Ascending aorta (tissue), 2 donors: ENCODE measurements at regions not wholly inside any gene's neighbourhood (a gene's known extent, or its start where the extent isn't known, plus 50 kb on each side); places are given as distances from the start of the nearest gene placed in this dataset.

Experiments used
- DNase-seq, 2 donors: peaks; one replicate each; pipeline ENCODE4 v3.0.0-alpha.2; 2019; ENCODE audit warnings: low spot score in 2 of 2
- H3K27ac ChIP-seq, 2 donors: fragments of 200-600 bp; sonication (generic); one replicate each; pipeline ENCODE4 v1.5.1; 2016 to 2017; ENCODE audit warnings: mild to moderate bottlenecking in 1 of 2
- H3K27me3 ChIP-seq: fragments of 200-600 bp; sonication (generic); one replicate; pipeline ENCODE4 v1.5.1; 2017
- H3K36me3 ChIP-seq, 2 donors: fragments of 200-600 bp; sonication (generic); one replicate each; pipeline ENCODE4 v1.5.1; 2016
- H3K4me1 ChIP-seq, 2 donors: fragments of 200-600 bp; sonication (generic); one replicate each; pipeline ENCODE4 v1.5.1; 2016 to 2017; ENCODE audit warnings: mild to moderate bottlenecking in 1 of 2
- H3K4me3 ChIP-seq, 2 donors: fragments of 200-600 bp; sonication (generic); one replicate each; pipeline ENCODE4 v1.5.1; 2016 to 2017; ENCODE audit warnings: mild to moderate bottlenecking in 1 of 2
- H3K9me3 ChIP-seq, 2 donors: fragments of 200-600 bp; sonication (generic); one replicate each; pipeline ENCODE4 v1.5.1; 2016
- CTCF ChIP-seq, 3 experiments: fragments of 200-600 bp in 2 of 3; fragments of 450-650 bp in 1 of 3; sonication (generic) in 2 of 3; IDR thresholded peaks; one replicate each; pipeline ENCODE4 v1.5.1; 2016 to 2019; ENCODE audit warnings: antibody characterized with exemption in 3 of 3, mild to moderate bottlenecking in 1 of 3, moderate library complexity in 1 of 3
- intact Hi-C: fragments of 100-400 bp; cut with DNase I; formaldehyde crosslinking; loops from one replicate; pipeline ENCODE4 v1.15.1; 2023

- DNase-seq: no peak
- no peaks in the 10 kb centered on the region for H3K9me3 ChIP-seq
- no peak for TF ChIP-seq CTCF (IDR thresholded peaks at IDR 0.05)
- no peak overlapping the region for H3K4me3 ChIP-seq
- H3K36me3 ChIP-seq: no peaks in the 10 kb centered on the region
- H3K27me3 ChIP-seq: no peaks in the 10 kb centered on the region
- no peaks in the 10 kb centered on the region for H3K4me1 ChIP-seq
- intact Hi-C loops: no loop called here
- H3K27ac ChIP-seq: no peak overlapping the region
Observed at GRCh38 chr10:100623521-100624230, 87.9 kb downstream of the HIF1AN start.

DNA sequence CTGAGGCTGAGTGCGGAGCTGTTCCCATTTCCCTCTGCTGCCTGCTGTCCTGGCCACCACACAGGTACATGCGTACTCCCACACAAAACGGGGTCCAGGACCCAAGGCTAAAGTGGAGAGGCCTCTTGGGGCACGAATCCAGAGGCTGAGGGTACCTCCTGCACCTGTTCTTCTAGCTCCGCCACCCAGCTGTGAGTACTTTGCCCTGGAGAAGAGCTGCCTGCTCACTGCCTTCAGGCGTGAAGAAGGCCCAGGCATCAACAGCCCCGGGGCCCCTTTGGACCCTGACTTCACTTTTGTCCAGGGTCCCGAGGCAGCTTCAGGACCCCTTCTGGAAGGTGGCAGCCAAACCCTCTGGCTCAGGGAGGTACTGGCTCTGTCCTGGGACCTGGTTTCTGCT lies 88.6 kb downstream of the HIF1AN start:
- Histone ChIP-seq H3K36me3 (no peaks in the 10 kb centered on the region), H3K27me3 (no peaks in the 10 kb centered on the region), H3K9me3 (no peaks in the 10 kb centered on the region), H3K4me3 (no peak overlapping the region), H3K27ac (no peak overlapping the region), H3K4me1 (no peaks in the 10 kb centered on the region)
- DNase-seq: no peak
- intact Hi-C loops: no loop called here
- TF ChIP-seq CTCF (IDR thresholded peaks at IDR 0.05): no peak

- no peaks in the 10 kb centered on the region for H3K4me1 ChIP-seq
- no peaks in the 10 kb centered on the region for H3K9me3 ChIP-seq
- no peak overlapping the region for H3K27ac ChIP-seq
- intact Hi-C loops: no loop called here
- DNase-seq: no peak
- TF ChIP-seq CTCF (IDR thresholded peaks at IDR 0.05): no peak
- H3K4me3 ChIP-seq: no peak overlapping the region
- H3K27me3 ChIP-seq: no peaks in the 10 kb centered on the region
- no peaks in the 10 kb centered on the region for H3K36me3 ChIP-seq
Observed at GRCh38 chr10:100625816-100626215, 90.1 kb downstream of the HIF1AN start.

- Histone ChIP-seq H3K4me3 (no peak overlapping the region), H3K36me3 (no peaks in the 10 kb centered on the region), H3K27me3 (no peaks in the 10 kb centered on the region), H3K4me1 (no peaks in the 10 kb centered on the region), H3K27ac (no peak overlapping the region), H3K9me3 (no peaks in the 10 kb centered on the region)
- DNase-seq: no peak
- intact Hi-C loops: no loop called here
- TF ChIP-seq CTCF (IDR thresholded peaks at IDR 0.05): no peak
Observed at GRCh38 chr10:100628061-100628460, 92.3 kb downstream of the HIF1AN start.

DNA sequence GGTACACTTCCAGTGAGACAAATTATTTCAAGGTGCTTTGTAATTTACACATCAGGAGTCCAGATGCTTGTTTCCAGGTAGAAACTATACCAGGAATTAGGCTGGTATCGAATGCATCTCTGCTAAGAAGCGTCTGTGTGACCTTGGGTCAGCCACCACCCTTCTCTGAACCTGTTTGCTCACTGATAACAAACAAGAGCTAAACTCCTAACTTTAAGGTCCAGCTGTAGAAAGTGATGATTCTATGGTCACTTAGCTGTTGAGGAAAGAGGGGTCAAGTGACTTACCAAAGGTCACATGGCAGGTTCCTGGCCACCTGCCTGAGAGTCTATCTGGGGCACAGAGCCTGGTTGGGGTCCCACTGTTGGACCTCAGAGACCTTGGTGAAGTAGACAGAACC lies 95.4 kb downstream of the HIF1AN start:
- DNase-seq: no peak
- Histone ChIP-seq H3K27ac (no peak overlapping the region), H3K36me3 (no peaks in the 10 kb centered on the region), H3K4me1 (no peaks in the 10 kb centered on the region), H3K9me3 (no peaks in the 10 kb centered on the region), H3K27me3 (no peaks in the 10 kb centered on the region), H3K4me3 (no peak overlapping the region)
- intact Hi-C loops: no loop called here
- no peak for TF ChIP-seq CTCF (IDR thresholded peaks at IDR 0.05)

- no peaks in the 10 kb centered on the region for H3K27me3 ChIP-seq
- TF ChIP-seq CTCF (IDR thresholded peaks at IDR 0.05): no peak
Observed at GRCh38 chr10:100632027-100632426, 96.3 kb downstream of the HIF1AN start.

More at GRCh38 chr10:100632027-100632426, 96.3 kb downstream of the HIF1AN start:
- Histone ChIP-seq H3K9me3 (no peaks in the 10 kb centered on the region), H3K36me3 (no peaks in the 10 kb centered on the region), H3K27ac (no peak overlapping the region), H3K4me1 (no peaks in the 10 kb centered on the region), H3K4me3 (no peak overlapping the region)
- intact Hi-C loops: no loop called here
- DNase-seq: no peak
